HL-60 (cell line): ENCODE measurements at regions not wholly inside any gene's neighbourhood (a gene's known extent, or its start where the extent isn't known, plus 50 kb on each side); places are given as distances from the start of the nearest gene placed in this dataset.

Experiments used
- SPI1 ChIP-seq: IDR thresholded peaks from 2 replicates; pipeline ENCODE4 v1.6.1; 2012; ENCODE audit warnings: low read depth, mild to moderate bottlenecking, borderline replicate concordance
- TF ChIP-seq, protein P1 (sequence below): IDR thresholded peaks from one replicate; pipeline ENCODE4 v1.5.1; 2011; ENCODE audit warnings: low read length, control low read depth, inconsistent platforms; ENCODE audit not compliant: insufficient read depth

DNA sequence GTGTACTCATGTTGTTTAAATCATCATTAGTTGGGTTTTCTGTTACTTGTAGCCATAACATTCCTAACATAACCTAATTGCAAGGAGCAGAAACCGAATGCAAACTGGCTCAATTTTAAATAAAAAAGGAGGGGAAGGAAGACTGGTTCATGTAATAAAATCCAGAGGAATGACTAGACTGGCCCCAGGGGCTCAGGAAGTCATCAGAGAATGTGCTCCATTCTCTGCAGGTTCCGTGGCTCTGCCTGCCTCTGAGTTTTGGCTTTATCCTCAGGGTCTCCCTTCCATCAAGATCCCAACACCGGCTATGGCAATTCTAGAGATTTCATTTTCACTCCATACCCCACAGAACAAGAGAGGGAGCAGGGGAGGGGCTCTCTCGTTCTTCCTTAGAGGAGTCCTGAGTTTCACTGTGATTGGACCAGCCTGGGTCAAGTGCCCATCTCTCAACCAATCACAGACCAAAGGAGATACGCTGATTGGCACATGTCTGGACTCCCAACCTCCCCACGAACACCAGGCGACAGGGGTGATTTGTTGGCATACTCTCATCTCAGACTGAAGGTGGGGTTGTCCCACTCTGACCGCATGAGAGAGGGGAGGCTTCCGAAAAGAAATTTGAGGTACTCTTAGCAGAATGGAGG is 64.8 kb downstream of the NPPC start:
- TF ChIP-seq, protein P1, sequence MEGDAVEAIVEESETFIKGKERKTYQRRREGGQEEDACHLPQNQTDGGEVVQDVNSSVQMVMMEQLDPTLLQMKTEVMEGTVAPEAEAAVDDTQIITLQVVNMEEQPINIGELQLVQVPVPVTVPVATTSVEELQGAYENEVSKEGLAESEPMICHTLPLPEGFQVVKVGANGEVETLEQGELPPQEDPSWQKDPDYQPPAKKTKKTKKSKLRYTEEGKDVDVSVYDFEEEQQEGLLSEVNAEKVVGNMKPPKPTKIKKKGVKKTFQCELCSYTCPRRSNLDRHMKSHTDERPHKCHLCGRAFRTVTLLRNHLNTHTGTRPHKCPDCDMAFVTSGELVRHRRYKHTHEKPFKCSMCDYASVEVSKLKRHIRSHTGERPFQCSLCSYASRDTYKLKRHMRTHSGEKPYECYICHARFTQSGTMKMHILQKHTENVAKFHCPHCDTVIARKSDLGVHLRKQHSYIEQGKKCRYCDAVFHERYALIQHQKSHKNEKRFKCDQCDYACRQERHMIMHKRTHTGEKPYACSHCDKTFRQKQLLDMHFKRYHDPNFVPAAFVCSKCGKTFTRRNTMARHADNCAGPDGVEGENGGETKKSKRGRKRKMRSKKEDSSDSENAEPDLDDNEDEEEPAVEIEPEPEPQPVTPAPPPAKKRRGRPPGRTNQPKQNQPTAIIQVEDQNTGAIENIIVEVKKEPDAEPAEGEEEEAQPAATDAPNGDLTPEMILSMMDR, result no peak
- no peak for TF ChIP-seq SPI1
